H1 (cell line): ENCODE measurements at regions not wholly inside any gene's neighbourhood (a gene's known extent, or its start where the extent isn't known, plus 50 kb on each side); places are given as distances from the start of the nearest gene placed in this dataset.

Source experiments
- CBX5 ChIP-seq: fragments of 300-800, 300-1000 bp; sonication (generic); IDR thresholded peaks from 2 replicates; pipeline ENCODE4 v1.7.1; 2016; ENCODE audit warnings: antibody characterized with exemption, low read length, low read depth
- EP300 ChIP-seq, 2 experiments: IDR thresholded peaks; 1 replicate in 1 of 2; 2 replicates in 1 of 2; pipeline ENCODE4 v1.6.1; 2011 to 2012; ENCODE audit warnings: low read depth in 2 of 2, low read length in 2 of 2, mild to moderate bottlenecking in 2 of 2, borderline replicate concordance in 1 of 2, inconsistent platforms in 1 of 2, moderate library complexity in 1 of 2
- POLR2A ChIP-seq, 2 experiments: IDR thresholded peaks; 1 replicate in 1 of 2; 2 replicates in 1 of 2; pipeline ENCODE4 v1.6.1; 2011; ENCODE audit warnings: low read depth in 2 of 2, low read length in 2 of 2, mild to moderate bottlenecking in 2 of 2; ENCODE audit errors: control extremely low read depth in 1 of 2
- POLR2AphosphoS5 ChIP-seq: IDR thresholded peaks from 2 replicates; pipeline ENCODE4 v1.6.1; 2011; ENCODE audit warnings: low read depth, low read length
- TF ChIP-seq, protein P1 (sequence below), 3 experiments: IDR thresholded peaks; 1 replicate in 2 of 3; 2 replicates in 1 of 3; pipeline versions ENCODE4 v1.5.1 to v1.6.1; 2011; ENCODE audit warnings: low read length in 3 of 3, mild to moderate bottlenecking in 3 of 3, inconsistent platforms in 2 of 3, low read depth in 1 of 3, moderate library complexity in 1 of 3; ENCODE audit not compliant: insufficient read depth in 1 of 3; ENCODE audit errors: control extremely low read depth in 1 of 3
- TF ChIP-seq, protein P2 (sequence below): IDR thresholded peaks from 2 replicates; pipeline ENCODE4 v1.6.1; 2012; ENCODE audit warnings: inconsistent platforms

DNA sequence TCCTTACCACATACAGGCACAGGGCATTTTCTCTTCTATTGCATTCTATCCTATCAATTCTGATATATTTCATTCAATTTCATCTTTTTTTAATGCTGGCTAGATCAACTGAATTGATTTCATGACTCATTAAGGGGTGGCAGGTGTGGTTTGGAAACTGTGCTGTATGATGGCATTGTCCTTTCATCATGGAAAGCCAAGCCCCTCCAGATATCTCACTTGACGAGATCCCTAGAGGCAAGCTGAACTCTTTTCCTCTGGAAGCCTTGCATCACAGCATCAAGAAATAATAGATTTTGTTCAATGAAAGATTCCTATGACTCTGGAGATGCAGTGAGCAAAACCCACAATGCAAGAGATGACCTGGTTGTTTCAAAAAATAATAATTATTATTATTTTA is 401.2 kb downstream of the PREX1 start:
- TF ChIP-seq POLR2A (IDR thresholded peaks at IDR 0.05; ENCODE audit: control extremely low read depth in 1 of 2, low read depth in 2 of 2, low read length in 2 of 2) = no peak
- TF ChIP-seq, protein P1, sequence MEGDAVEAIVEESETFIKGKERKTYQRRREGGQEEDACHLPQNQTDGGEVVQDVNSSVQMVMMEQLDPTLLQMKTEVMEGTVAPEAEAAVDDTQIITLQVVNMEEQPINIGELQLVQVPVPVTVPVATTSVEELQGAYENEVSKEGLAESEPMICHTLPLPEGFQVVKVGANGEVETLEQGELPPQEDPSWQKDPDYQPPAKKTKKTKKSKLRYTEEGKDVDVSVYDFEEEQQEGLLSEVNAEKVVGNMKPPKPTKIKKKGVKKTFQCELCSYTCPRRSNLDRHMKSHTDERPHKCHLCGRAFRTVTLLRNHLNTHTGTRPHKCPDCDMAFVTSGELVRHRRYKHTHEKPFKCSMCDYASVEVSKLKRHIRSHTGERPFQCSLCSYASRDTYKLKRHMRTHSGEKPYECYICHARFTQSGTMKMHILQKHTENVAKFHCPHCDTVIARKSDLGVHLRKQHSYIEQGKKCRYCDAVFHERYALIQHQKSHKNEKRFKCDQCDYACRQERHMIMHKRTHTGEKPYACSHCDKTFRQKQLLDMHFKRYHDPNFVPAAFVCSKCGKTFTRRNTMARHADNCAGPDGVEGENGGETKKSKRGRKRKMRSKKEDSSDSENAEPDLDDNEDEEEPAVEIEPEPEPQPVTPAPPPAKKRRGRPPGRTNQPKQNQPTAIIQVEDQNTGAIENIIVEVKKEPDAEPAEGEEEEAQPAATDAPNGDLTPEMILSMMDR (IDR thresholded peaks at IDR 0.05; ENCODE audit: control extremely low read depth in 1 of 3, insufficient read depth in 1 of 3, low read depth in 1 of 3, low read length in 3 of 3) = no peak
- TF ChIP-seq POLR2AphosphoS5 = no peak
- TF ChIP-seq, protein P2, sequence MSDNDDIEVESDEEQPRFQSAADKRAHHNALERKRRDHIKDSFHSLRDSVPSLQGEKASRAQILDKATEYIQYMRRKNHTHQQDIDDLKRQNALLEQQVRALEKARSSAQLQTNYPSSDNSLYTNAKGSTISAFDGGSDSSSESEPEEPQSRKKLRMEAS = no peak
- TF ChIP-seq EP300 (IDR thresholded peaks at IDR 0.05; ENCODE audit: borderline replicate concordance in 1 of 2, low read depth in 2 of 2, low read length in 2 of 2) = no peak
- TF ChIP-seq CBX5 = no peak
